Gastrocnemius medialis (tissue), 4 donors: ENCODE measurements at regions not wholly inside any gene's neighbourhood (a gene's known extent, or its start where the extent isn't known, plus 50 kb on each side); places are given as distances from the start of the nearest gene placed in this dataset.

Source experiments
- POLR2A ChIP-seq, 2 donors: fragments of 450-650 bp; IDR thresholded peaks; one replicate each; pipeline ENCODE4 v1.6.1; 2017; ENCODE audit warnings: antibody characterized with exemption in 2 of 2, mild to moderate bottlenecking in 2 of 2, moderate library complexity in 2 of 2
- TF ChIP-seq, protein P1 (sequence below), 5 experiments: fragments of 450-650 bp in 3 of 5; fragments of 200-600 bp in 2 of 5; sonication (generic) in 2 of 5; IDR thresholded peaks in 4 of 5; conservative IDR thresholded peaks in 1 of 5; 1 replicate in 4 of 5; 2 replicates in 1 of 5; pipeline ENCODE4 v1.5.1; 2016 to 2019; ENCODE audit warnings: antibody characterized with exemption in 5 of 5, mild to moderate bottlenecking in 3 of 5, moderate library complexity in 3 of 5

DNA sequence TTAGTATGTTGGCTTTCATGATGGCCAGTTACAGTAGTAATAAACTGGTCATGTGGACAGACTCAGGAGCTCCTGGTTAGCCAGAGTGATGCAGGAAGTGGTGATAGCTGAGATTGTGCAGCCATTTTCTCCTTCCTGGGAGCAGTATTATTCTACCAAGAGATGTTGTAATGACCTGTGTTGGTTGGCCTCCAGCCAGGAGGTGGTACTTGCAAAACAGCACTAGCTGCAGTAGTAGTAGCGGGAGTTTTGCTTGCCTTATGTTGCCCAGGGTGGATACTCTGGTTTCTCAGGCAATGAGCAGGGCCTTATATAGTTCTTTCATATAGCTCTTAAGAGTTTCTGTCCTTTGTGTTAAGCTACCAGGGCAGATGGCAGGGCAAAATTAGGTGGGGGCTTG, 998.8 kb downstream of the GLUD2 start:
- TF ChIP-seq, protein P1, sequence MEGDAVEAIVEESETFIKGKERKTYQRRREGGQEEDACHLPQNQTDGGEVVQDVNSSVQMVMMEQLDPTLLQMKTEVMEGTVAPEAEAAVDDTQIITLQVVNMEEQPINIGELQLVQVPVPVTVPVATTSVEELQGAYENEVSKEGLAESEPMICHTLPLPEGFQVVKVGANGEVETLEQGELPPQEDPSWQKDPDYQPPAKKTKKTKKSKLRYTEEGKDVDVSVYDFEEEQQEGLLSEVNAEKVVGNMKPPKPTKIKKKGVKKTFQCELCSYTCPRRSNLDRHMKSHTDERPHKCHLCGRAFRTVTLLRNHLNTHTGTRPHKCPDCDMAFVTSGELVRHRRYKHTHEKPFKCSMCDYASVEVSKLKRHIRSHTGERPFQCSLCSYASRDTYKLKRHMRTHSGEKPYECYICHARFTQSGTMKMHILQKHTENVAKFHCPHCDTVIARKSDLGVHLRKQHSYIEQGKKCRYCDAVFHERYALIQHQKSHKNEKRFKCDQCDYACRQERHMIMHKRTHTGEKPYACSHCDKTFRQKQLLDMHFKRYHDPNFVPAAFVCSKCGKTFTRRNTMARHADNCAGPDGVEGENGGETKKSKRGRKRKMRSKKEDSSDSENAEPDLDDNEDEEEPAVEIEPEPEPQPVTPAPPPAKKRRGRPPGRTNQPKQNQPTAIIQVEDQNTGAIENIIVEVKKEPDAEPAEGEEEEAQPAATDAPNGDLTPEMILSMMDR (IDR thresholded peaks at IDR 0.05 in 4 of 5, conservative IDR thresholded peaks at IDR 0.05 in 1 of 5), result no peak
- TF ChIP-seq POLR2A (IDR thresholded peaks at IDR 0.05), result no peak
